CD14-positive monocyte (primary cell): ENCODE measurements at regions not wholly inside any gene's neighbourhood (a gene's known extent, or its start where the extent isn't known, plus 50 kb on each side); places are given as distances from the start of the nearest gene placed in this dataset.

Source experiments
- DNase-seq, 3 donors: peaks; one replicate each; pipeline ENCODE4 v3.0.0-alpha.2; 2011 to 2022
- H2AFZ ChIP-seq: 2 replicates; pipeline ENCODE4 v1.6.0; 2012; ENCODE audit warnings: mild to moderate bottlenecking, low read depth, low read length, inconsistent platforms; ENCODE audit not compliant: insufficient read depth, poor library complexity, severe bottlenecking
- H3K27ac ChIP-seq, 2 donors: 1 replicate in 1 of 2; 2 replicates in 1 of 2; pipeline ENCODE4 v1.5.1; 2012 to 2013; ENCODE audit warnings: low read length in 2 of 2, control low read depth in 1 of 2, inconsistent platforms in 1 of 2, low read depth in 1 of 2, mild to moderate bottlenecking in 1 of 2
- H3K27me3 ChIP-seq, 2 donors: one replicate each; pipeline versions ENCODE4 v1.6.0 to v1.6.1; 2011 to 2013; ENCODE audit warnings: low read length in 2 of 2; ENCODE audit not compliant: control insufficient read depth in 2 of 2, insufficient read depth in 2 of 2
- H3K36me3 ChIP-seq, 2 donors: replicated peaks in 1 of 2; 1 replicate in 1 of 2; 2 replicates in 1 of 2; pipeline versions ENCODE4 v1.5.1 to v1.6.1; 2012 to 2013; ENCODE audit warnings: low read length in 2 of 2, control low read depth in 1 of 2, inconsistent platforms in 1 of 2, mild to moderate bottlenecking in 1 of 2; ENCODE audit not compliant: insufficient read depth in 2 of 2, control insufficient read depth in 1 of 2
- H3K4me1 ChIP-seq, 2 donors: 1 replicate in 1 of 2; 2 replicates in 1 of 2; pipeline versions ENCODE4 v1.5.1 to v1.6.1; 2012 to 2013; ENCODE audit warnings: low read length in 2 of 2, control low read depth in 1 of 2, inconsistent platforms in 1 of 2, mild to moderate bottlenecking in 1 of 2, moderate library complexity in 1 of 2; ENCODE audit not compliant: insufficient read depth in 2 of 2, control insufficient read depth in 1 of 2
- H3K4me2 ChIP-seq: replicated peaks from 2 replicates; pipeline ENCODE3; 2012; ENCODE audit warnings: low read length, moderate library complexity, mild to moderate bottlenecking; ENCODE audit not compliant: poor library complexity, severe bottlenecking; ENCODE audit errors: extremely low read depth
- H3K4me3 ChIP-seq, 3 experiments: fragments of 200-600 bp in 1 of 3; sonication (generic) in 1 of 3; replicated peaks in 1 of 3; 1 replicate in 2 of 3; 2 replicates in 1 of 3; pipeline ENCODE4 v1.5.1; 2011 to 2013; ENCODE audit warnings: low read length in 3 of 3, mild to moderate bottlenecking in 3 of 3, control low read depth in 2 of 3, low read depth in 2 of 3, inconsistent platforms in 1 of 3, moderate library complexity in 1 of 3
- H3K79me2 ChIP-seq: 2 replicates; pipeline ENCODE4 v1.6.0; 2012; ENCODE audit warnings: mild to moderate bottlenecking, control low read depth, inconsistent platforms, low read length, moderate library complexity; ENCODE audit not compliant: insufficient read depth
- H3K9ac ChIP-seq: 2 replicates; pipeline ENCODE4 v1.6.0; 2017; ENCODE audit warnings: low read length, mild to moderate bottlenecking; ENCODE audit not compliant: insufficient read depth, poor library complexity, severe bottlenecking
- H3K9me3 ChIP-seq, 2 donors: replicated peaks in 1 of 2; 1 replicate in 1 of 2; 2 replicates in 1 of 2; pipeline versions ENCODE4 v1.5.1 to v1.6.1; 2012 to 2013; ENCODE audit warnings: low read length in 2 of 2, control low read depth in 1 of 2; ENCODE audit not compliant: control insufficient read depth in 1 of 2, insufficient read depth in 1 of 2
- H4K20me1 ChIP-seq: 2 replicates; pipeline ENCODE4 v1.6.0; 2012; ENCODE audit warnings: mild to moderate bottlenecking, low read length, control low read depth, moderate library complexity; ENCODE audit not compliant: insufficient read depth
- H3K27ac Mint-ChIP-seq, 7 donors: one replicate each; pipeline ENCODE4 v1.8.0; 2020; ENCODE audit warnings: mild to moderate bottlenecking in 7 of 7, mixed read lengths in 7 of 7, moderate library complexity in 6 of 7, inconsistent platforms in 2 of 7
- H3K27me3 Mint-ChIP-seq, 3 donors: one replicate each; pipeline ENCODE4 v1.8.0; 2021 to 2022; ENCODE audit warnings: low read depth in 3 of 3, mild to moderate bottlenecking in 3 of 3, mixed read lengths in 3 of 3, moderate library complexity in 3 of 3, inconsistent platforms in 1 of 3
- H3K36me3 Mint-ChIP-seq, 2 donors: one replicate each; pipeline ENCODE4 v1.8.0; 2020; ENCODE audit warnings: mixed read lengths in 2 of 2, inconsistent platforms in 1 of 2, mild to moderate bottlenecking in 1 of 2
- H3K4me1 Mint-ChIP-seq: one replicate; pipeline ENCODE4 v1.8.0; 2020; ENCODE audit warnings: mild to moderate bottlenecking, mixed read lengths
- H3K4me3 Mint-ChIP-seq, 2 donors: one replicate each; pipeline ENCODE4 v1.8.0; 2020; ENCODE audit warnings: mild to moderate bottlenecking in 2 of 2, mixed read lengths in 2 of 2, moderate library complexity in 1 of 2
- H3K9me3 Mint-ChIP-seq, 7 donors: one replicate each; pipeline ENCODE4 v1.8.0; 2020 to 2022; ENCODE audit warnings: mixed read lengths in 7 of 7, mild to moderate bottlenecking in 6 of 7, moderate library complexity in 6 of 7, inconsistent platforms in 2 of 7
- WGBS: methylation state at CpG from one replicate; pipeline ENCODE4 v1.1.5; 2013; ENCODE audit warnings: missing lambda C conversion rate; ENCODE audit not compliant: insufficient coverage; 5-methylcytosine and 5-hydroxymethylcytosine counted together
- intact Hi-C, 2 donors: fragments of 100-400 bp; cut with micrococcal nuclease; formaldehyde crosslinking; loops; one replicate each; pipeline versions ENCODE4 v1.15.0 to v1.15.1; 2023
- TF ChIP-seq, protein P1 (sequence below): fragments of 200-600 bp; IDR thresholded peaks from one replicate; pipeline ENCODE4 v1.8.0; 2022; ENCODE audit warnings: antibody characterized with exemption, mild to moderate bottlenecking

DNA sequence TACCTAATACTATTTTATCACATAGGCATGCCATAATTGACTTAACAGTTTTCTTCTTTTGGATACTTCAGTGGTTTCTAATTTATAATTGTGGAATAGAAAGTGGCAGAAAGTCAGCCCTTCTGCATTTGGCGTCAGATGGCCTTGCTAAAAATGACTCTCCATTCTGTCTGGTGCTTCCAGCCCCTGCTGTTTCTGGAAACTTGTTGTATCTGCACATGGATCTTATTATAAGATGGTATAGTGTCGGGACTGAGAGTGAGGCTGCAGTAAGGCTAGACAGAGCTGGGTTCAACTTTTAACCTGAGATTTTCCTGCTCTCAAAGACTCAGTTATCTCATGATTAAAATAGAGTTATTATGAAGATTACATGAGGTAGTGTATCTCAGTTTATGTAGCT, 74.8 kb upstream of the WDR72 start:
- DNase-seq: no peak
- H4K20me1 ChIP-seq: no peaks in the 10 kb centered on the region
- H2AFZ ChIP-seq: no peak overlapping the region
- WGBS: 88% methylated on average over 1 of the region's 2 CpGs
- H3K9ac ChIP-seq: no peak overlapping the region
- Mint-ChIP-seq H3K4me1 (no peaks in the 10 kb centered on the region), H3K27ac (no peak overlapping the region), H3K4me3 (no peak overlapping the region), H3K9me3 (peaks cover 0 to 8% (median 0%) of the 10 kb centered on the region in 7 donors), H3K27me3 (peaks cover 0 to 5% (median 0%) of the 10 kb centered on the region in 3 donors), H3K36me3 (no peaks in the 10 kb centered on the region)
- TF ChIP-seq, protein P1, sequence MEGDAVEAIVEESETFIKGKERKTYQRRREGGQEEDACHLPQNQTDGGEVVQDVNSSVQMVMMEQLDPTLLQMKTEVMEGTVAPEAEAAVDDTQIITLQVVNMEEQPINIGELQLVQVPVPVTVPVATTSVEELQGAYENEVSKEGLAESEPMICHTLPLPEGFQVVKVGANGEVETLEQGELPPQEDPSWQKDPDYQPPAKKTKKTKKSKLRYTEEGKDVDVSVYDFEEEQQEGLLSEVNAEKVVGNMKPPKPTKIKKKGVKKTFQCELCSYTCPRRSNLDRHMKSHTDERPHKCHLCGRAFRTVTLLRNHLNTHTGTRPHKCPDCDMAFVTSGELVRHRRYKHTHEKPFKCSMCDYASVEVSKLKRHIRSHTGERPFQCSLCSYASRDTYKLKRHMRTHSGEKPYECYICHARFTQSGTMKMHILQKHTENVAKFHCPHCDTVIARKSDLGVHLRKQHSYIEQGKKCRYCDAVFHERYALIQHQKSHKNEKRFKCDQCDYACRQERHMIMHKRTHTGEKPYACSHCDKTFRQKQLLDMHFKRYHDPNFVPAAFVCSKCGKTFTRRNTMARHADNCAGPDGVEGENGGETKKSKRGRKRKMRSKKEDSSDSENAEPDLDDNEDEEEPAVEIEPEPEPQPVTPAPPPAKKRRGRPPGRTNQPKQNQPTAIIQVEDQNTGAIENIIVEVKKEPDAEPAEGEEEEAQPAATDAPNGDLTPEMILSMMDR: no peak
- H3K27me3 ChIP-seq: no peaks in the 10 kb centered on the region
- H3K27ac ChIP-seq: no peak overlapping the region
- H3K4me3 ChIP-seq: no peak overlapping the region
- no peaks in the 10 kb centered on the region for H3K9me3 ChIP-seq
- intact Hi-C loops: no loop called here
- no peaks in the 10 kb centered on the region for H3K79me2 ChIP-seq
- no peak overlapping the region for H3K4me2 ChIP-seq
- no peaks in the 10 kb centered on the region for H3K4me1 ChIP-seq
- H3K36me3 ChIP-seq: no peaks in the 10 kb centered on the region

DNA sequence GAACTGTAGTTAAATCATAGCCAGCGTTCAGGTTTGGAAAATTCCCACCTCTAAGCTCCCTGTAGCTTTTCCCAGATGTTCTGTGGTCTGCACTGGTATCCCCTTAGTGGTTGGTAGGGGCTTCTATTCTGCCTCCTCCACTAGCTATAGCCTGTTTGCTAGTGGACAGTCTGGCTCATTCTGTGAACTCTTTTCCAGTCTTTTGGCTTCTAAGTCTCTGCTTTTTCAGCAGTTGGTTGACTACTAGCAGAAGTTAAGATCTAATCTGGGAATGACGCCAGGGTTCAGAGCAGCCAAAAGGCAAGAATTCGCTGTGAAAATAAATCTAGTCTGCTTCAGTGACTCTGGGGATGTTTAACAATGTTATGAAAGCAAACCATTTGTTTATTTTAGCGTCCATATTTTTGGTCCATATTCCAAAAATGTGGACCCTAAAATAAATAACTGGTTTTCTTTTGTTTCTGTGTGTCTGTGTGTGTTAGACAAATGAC, 73.7 kb upstream of the WDR72 start:
- Histone ChIP-seq H3K27me3 (no peaks in the 10 kb centered on the region), H3K9me3 (no peaks in the 10 kb centered on the region), H3K4me3 (no peak overlapping the region), H3K79me2 (no peaks in the 10 kb centered on the region), H3K36me3 (no peaks in the 10 kb centered on the region), H2AFZ (no peak overlapping the region), H3K27ac (no peak overlapping the region), H3K9ac (no peak overlapping the region), H3K4me2 (no peak overlapping the region), H4K20me1 (no peaks in the 10 kb centered on the region), H3K4me1 (no peaks in the 10 kb centered on the region)
- no peak for DNase-seq
- WGBS: no CpG with 5 or more reads among the region's 4 CpGs
- Mint-ChIP-seq H3K27me3 (peaks cover 0 to 7% (median 2%) of the 10 kb centered on the region in 3 donors), H3K36me3 (no peaks in the 10 kb centered on the region), H3K27ac (no peak overlapping the region), H3K4me3 (no peak overlapping the region), H3K9me3 (peaks cover 0 to 8% (median 0%) of the 10 kb centered on the region in 7 donors), H3K4me1 (no peaks in the 10 kb centered on the region)
- TF ChIP-seq, protein P1: no peak
- intact Hi-C loops: no loop called here
